LHCN-M2 (cell line): ENCODE measurements at regions not wholly inside any gene's neighbourhood (a gene's known extent, or its start where the extent isn't known, plus 50 kb on each side); places are given as distances from the start of the nearest gene placed in this dataset.
"Not testable (repeated sequence)": the region's sequence is repeated elsewhere in the genome, so short reads cannot be mapped to it uniquely, and the experiment has no call there.

ENCODE experiments used
- DNase-seq: peaks from one replicate; pipeline ENCODE4 v3.0.0-alpha.2; 2012; ENCODE audit warnings: low read depth

DNA sequence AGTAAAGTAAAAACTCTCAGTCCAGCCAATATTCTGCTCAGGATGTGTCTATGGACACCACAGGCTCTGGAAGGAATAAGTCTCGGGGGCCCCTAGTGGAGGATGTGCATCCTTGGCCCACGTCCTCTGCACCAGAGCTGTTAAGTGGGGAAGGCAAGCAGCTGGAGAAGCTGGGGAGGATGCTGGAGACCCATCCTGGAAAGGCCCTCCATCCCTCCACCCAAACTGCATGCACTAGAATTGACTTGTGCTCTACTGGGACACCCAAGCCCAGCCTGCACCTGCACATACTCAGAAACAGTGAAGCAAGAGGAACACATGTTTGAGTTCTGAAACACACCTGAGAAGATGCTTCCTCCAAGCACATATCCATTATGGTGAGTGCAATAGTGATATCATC is 307.8 kb downstream of the TSHZ3 start:
- no peak for DNase-seq

DNA sequence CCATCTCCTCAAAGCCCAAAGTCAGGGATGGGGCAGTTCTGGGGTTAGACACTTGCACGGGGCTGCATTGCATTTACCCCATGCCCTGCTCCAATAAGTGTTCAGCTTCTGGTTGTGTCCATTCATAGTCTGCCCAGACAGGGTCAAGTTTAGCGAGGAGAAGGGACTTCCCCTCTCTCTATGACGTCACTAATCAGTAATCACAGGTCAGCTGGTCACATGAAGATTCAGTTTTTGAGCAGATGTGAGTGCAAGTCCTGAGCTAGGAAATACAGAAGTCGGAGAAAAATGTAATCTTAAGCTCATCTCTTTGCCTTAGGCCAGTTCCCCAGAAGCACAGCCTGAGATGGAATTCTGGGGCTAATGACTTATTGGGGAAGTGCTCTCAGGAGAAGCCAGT is 310.1 kb downstream of the TSHZ3 start:
- DNase-seq = no peak

DNA sequence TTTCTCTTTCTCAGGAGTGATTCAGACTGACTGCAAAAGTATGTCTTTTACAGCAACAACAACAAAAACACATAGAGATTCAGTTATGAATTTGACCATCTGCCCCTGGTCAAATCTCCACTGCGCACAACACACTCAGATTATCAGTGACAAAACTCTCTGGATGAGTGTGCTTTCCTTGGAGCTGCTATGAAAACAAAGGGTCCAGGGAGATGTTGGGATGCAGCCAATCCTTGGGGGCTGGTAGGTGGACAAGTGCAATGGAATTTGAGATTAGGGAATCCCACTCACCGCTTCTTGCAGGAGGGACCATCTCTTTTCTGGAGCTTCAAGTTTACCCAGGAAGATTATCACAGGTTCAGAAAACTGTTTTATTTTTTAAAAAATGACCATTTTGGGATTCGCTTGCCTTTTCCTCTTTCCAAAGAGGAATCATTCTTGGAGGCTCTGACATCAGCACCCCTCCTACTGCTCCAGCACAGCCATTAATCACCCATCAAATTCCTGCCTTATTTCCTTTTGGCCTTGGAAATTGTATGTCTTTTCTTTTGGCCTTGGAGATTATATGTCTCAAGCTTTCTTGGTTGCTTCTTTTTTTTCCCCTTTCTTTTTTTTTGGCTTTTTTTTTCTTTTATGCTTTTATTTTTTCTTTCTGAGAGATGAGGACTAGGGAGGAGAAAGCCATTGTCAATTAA is 311.8 kb downstream of the TSHZ3 start:
- no peak for DNase-seq

DNA sequence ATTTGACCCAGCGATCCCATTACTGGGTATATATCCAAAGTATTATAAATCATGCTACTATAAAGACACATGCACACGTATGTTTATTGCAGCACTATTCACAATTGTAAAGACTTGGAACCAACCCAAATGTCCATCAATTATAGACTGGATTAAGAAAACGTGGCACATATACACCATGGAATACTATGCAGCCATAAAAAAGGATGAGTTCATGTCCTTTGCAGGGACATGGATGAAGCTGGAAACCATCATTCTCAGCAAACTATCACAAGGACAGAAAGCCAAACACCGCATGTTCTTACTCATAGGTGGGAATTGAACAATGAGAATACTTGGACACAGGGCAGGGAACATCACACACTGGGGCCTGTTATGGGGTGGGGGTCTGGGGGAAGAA is 317.8 kb downstream of the TSHZ3 start:
- DNase-seq = not testable (repeated sequence)

DNA sequence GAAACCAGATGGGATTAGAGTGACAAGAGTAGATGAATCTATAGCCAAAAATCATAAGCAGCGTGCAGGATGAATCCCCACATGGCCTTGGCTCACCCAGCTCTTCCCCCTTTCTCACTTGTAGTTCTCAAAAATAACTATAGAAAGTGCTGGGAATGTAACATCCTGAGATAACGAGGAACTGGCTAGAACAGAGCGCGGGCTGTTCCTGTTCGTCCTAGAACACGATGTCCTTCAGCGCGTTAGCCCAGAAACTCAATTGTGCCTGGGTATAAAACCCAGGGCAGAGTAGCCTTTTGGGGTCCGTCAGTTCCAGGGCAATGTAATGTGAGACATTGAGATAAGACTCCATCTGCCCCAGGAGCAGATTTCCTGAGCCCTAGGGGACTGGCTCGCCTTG is 326.2 kb downstream of the TSHZ3 start:
- no peak for DNase-seq

DNA sequence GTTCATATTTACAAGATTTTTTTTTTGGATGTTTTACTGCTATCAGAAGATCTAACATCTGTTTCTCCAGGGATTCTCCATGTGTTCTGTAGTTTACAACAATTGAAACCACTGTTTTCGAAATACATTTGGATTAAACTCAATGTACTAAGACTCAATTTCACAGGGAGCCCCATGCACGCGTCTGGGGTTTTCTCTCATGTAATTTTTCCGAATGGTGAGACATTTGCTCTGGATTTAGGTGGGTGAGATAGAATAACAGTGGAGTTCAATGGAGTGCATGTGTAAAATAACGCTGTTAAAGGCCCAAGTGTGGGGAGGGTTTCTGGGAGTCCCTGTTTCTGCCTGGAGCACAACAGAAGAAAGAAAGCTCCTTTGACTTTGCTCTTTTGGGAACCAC is 330.3 kb downstream of the TSHZ3 start:
- DNase-seq = no peak

DNA sequence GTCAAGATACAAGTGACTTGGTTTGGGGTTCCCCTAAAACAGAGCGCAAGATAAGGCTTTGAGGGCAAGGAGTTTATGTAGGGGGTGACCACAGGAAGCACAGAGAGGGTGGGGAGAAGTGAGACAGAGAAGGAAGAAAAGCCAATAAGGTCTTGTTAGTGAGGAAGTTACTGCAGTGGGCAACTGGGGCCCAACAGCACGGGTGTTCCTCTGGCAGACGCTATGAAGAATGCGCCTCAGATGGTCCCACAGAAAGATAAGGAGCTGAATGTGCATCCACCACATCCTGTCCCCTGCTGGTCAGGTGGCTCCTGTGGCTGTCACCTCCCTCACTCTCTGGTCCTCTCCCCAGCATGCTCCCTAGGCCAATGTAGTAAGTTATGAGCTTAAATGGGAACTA is 333.5 kb downstream of the TSHZ3 start:
- DNase-seq = no peak

DNA sequence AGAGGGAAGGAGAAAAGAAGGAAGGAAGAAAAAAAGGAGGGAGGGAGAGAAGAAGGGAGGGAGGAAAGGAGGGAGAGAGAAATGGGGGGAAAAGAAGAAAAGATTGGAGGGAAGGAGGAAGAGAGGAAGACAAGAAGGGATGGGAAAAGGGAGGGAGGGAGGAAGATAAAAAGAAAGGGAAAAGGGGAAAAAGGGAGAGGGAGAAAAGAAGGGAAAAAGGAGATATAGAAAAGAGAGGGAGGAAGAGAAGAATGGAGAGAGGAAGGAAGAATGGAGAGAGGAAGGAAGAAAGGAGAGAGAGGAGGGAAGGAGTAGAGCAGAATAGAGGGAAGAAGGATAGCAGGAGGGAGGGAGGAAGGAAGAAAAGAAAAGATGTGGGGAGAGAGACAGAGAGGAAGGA is 334.6 kb downstream of the TSHZ3 start:
- DNase-seq = no peak

DNA sequence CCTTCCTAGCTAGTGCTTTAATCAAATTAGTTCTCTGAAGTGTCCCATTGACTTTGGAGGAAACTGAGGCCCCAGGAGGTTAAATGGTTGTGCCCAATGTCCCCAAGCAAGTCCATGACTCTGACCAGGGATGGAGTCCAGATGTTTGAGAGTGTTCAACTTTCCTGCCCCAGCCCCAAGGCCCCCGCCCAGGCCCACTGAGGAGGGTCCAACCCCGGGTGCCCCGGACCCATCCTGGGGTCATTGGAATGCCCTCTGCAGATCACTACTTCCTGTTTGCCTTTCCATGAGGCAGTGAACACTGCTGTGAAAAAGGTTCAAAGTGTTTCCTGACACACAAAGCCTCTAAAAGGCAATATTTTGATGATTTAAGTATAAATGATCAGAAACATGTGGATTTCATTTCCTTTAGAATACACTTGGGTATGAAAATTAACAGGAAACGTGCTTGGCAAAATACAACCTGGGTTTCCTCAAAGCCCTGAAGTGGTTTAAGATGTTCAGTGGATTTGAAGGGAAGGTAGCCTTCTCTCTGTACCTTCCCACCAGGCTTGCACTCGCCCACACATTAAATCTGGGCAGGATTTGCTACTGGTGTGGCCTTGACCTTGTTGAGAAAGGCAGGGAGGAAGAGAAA is 335.7 kb downstream of the TSHZ3 start:
- DNase-seq = no peak

DNA sequence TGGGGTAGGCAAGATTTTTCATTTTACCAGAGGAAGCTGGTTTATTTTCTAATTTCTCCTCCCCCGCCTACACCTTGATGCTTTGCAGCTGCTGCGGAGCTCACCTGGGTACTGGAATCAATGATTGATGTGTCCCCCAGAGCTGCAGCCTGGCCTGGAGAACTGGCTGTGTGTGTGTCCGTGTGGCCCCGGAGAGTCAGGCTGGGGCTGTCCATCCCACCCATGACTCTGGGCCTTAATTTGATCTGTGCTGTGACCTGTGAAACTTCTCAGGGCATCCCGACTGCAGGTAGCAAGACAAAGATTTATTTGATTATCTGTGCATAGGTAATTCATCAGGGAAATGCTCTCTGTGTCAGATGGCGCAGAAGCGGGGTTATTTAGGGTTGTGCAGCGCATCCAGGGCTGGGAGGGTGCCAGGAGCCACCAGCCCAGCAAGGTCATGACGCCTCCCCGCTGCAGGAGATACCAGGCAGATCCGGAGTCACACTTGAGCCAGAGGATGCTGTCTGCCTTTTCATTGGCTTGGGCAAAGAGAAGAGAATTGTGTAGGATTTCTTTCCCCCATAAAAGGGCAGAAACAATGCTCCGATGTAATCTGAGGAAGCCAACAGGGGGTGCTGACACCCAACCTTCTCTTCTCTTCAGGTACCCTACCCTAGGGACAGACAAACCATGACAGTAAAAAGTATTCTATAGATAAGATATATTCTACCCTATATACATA is 346.6 kb downstream of the TSHZ3 start:
- no peak for DNase-seq

DNA sequence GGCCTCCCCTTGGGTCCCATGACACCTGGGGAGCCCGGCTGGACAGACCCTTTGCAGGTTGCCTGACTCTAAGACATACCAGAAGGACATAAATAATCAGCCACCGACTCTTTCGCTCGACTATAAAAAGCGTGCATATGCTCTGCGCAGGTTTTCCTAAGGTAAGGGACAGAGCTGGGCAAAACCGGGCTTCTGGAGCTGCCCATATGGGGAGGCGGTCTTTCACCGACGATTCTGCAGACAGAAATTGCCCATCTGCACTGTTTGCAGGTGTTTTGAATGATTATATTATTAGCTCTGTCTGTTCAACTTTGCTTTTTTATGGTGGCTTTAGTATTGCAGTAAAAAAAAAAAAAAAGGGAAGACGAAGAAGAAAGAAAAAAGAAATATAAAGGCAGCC is 347.2 kb downstream of the TSHZ3 start:
- DNase-seq = no peak

DNA sequence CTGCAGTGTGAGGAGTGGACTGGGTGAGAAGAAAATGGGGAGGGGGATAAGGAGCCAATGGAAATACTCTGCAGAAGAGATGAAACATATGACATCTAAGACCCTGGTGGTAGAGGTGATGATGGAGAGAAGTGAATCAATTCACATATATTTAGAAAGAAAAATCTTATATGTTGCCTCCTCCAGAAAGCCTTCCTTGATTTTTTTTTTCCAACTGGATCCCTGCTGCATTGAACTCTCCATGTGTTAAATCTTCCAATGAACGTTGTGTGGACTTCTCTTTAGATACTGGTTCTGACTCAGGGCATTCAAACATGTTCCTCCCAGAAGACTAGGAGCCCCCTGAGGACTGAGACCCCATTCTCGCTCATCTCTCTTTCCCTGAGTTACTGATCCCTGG is 348.3 kb downstream of the TSHZ3 start:
- DNase-seq = no peak

DNA sequence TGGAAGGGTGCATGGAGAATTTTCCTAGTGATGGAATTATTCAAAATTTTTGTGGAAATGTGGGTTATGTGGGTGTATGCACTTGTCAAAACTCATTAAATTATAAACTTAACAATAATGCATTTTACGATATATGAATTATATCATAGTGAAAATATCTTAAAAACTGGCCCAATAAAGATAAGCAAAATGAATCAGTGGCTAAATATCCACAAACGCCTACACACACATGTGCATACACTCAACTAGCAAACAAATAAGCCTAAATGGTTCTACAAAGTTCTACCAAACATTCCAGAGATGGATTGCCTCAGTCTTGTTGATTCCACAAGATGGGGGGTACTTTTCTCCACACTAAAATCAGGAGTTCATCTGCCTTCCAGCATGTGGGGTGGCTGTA is 349.5 kb downstream of the TSHZ3 start:
- DNase-seq = no peak

DNA sequence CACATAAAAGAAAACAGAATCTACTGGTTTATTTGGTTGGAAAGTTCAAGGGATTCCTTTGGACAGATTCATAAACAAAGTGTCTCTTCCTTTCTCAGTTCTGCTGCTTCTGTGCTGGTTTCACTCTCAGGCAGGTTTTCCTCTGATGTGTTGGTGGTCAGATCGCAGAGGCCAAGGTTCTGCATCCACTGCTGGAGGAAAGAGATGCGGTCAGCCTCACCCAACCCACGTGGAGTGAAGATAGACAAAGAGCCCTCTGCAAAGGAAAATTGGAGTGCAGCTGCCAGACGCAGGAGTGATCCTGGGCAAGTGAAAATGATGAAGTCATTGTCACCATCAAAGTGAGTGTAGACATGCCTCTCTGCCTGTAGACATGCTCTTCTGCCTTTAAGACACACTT is 352.0 kb downstream of the TSHZ3 start:
- DNase-seq = no peak

DNA sequence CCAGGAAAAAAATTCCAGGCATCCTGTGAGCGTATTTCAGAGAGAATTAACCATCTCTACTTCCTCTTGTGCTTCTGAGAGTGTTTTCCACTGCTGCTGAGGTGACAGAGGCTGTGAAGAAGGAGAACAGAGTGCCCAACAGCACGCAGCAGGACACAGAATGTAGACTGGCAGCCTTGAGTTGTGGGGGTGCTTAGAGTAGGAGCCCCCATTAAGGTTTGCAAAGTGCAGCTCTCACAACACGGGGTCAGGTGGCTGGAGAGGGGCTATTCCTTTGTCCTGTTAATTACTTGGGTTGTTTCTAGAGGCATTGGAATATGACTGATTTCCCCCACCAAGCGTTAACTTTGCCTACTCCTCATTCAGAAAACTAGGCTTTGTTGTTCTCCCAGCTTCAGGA is 370.6 kb downstream of the TSHZ3 start:
- DNase-seq = no peak

DNA sequence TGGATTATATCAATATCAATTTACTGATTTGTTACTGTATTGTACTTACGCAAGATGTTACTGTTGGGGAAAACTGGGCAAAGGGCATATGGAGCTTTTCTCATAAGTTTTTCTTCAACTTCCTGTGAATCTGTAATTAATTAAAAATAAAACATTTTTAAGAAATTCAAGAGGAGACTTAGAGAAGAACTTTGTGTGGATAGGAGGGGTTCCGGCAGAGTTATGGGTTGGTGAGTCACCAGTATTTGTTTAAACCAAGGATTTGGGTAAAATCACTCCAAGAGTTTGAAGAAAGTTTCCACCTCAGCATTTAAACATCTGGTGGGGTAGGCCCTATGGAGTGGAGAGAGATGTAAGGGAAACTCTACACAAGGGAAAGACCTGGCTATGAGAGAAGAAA is 379.6 kb downstream of the TSHZ3 start:
- no peak for DNase-seq

DNA sequence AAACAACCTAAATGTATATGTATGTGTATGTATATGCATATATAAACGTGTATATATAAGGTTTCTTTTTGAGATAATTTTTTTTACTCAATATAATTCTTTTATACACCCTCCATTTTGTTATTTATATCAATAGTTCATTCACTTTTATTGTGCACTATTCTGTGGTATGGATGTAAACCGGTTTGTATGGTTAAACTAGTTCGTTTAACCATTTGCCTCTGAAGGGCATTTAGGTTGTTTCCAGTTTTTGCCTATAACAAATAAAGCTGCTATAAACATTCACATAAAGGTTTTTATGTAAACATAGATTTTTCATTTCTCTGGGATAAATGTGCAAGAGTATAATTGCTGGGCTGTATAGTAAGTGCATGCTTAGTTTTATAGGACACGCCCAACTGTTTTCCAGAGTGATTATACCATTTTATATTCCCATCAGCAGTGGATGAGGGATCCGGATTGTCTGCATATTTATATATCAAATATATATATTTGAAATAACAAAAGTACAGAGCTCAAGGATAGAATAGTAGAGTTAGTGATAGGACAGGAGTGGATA is 380.3 kb downstream of the TSHZ3 start:
- DNase-seq = no peak

DNA sequence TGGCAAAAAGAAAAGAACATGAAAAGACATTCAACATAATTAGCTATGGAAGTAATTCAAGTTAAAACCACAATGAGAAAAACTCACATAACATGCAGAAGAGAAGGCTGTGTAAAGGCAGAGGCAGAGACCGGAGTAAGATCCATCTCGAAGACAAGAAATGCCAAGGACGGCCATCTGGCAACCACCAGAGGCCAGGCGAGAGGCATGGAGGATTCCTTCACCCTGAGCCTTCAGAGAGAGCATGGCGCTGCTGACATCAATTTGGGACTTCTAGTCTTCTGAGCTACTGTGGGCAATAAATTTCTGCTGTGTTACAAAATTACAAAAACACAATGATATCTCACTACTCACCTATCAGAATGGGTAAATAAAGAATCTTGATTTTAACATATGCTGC is 381.0 kb downstream of the TSHZ3 start:
- peak; percentile 1 for DNase-seq

DNA sequence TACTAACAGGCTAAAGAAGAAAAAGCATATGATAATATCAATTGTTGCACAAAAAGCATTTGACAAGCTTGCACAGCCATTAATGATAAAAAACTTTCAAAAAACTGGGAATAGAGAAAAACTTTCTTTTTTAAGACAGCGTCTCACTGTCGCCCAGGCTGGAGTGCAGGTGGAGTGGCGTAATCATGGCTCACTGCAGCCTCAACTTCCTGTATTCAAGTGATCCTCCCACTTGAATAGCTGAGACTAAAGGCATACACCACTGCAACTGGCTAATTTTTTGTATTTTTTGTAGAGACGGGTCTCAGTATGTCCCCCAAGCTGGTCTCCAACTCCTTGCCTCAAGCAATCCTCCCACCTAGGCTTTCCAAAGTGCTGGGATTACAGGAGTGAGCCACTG is 382.8 kb downstream of the TSHZ3 start:
- no peak for DNase-seq

DNA sequence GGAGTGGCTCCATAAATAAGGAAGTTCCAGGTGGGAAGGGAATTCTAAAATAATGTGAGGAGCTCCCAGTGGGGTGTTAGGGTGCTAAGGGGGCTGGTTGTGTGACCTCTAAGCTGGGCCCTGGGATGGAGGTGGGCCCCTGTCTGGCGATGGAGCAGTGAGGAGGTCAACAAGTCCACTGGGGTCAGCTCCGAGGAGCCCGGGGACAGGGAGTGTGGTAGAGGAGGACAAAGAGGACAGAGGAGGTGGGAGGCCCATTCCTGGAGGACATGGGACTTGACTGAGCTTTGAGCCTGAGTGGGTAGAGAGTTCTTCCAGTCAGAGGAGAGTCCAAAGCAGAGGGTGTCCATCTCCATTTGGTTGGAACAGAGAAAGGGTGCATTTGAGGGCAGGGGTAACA is 390.2 kb downstream of the TSHZ3 start:
- no peak for DNase-seq

DNA sequence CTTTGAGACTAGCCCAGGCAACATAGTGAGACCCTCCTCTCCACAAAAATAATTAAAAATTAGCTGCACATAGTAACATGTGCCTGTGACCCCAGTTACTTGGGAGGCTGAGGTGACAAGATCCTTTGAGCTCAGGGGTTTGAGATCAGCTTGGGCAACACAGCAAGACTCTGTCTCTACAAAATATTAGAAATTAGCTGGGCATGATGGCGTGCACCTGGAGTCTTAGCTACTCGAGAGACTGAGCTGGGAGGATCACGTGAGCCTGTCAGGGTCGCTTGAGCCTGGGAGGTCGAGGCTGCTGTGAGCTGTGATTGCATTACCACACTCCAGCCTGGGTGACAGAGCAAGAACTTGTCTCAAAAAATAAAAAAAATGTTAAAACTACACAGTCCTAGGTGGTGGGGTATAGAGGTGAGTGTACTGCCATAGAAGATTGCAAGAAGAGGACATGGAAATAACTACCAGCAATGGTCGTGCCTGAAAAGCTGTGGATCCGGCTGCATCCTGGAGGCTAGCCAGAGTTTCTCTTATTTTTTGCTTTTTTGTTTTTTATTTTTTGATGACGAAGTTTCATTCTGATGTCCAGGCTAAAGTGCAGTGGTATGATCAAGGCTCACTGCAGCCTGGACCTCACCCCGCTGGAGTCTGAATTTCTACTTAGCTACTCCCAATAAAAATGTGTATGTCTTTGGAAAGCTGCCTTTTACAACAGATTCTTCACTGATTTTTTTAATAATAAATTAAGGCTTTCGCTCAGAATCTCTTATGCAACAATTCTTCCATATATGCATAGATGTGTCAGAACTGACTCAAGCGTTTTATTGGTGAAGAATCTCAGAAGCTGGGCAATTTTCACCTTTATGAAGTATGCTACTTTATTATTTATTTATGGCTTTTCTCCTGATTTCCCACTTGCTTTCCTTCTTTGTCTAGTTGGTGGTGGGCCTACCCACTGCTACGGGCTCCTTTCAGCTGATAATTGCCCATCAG is 393.8 kb downstream of the TSHZ3 start:
- DNase-seq = no peak
